Mammary epithelial cell (primary cell): ENCODE measurements at regions not wholly inside any gene's neighbourhood (a gene's known extent, or its start where the extent isn't known, plus 50 kb on each side); places are given as distances from the start of the nearest gene placed in this dataset.

Experiments used
- EZH2 ChIP-seq: IDR thresholded peaks from 2 replicates; pipeline ENCODE4 v1.6.1; 2012; ENCODE audit warnings: low read length, inconsistent platforms, borderline replicate concordance
- TF ChIP-seq, protein P1 (sequence below), 2 donors: IDR thresholded peaks in 1 of 2; conservative IDR thresholded peaks in 1 of 2; 2 replicates each; pipeline ENCODE4 v1.5.1; 2011 to 2012; ENCODE audit warnings: inconsistent platforms in 2 of 2, low read length in 2 of 2, mild to moderate bottlenecking in 2 of 2, control low read depth in 1 of 2, low read depth in 1 of 2; ENCODE audit not compliant: insufficient read depth in 1 of 2; ENCODE audit errors: extremely low read depth in 1 of 2

DNA sequence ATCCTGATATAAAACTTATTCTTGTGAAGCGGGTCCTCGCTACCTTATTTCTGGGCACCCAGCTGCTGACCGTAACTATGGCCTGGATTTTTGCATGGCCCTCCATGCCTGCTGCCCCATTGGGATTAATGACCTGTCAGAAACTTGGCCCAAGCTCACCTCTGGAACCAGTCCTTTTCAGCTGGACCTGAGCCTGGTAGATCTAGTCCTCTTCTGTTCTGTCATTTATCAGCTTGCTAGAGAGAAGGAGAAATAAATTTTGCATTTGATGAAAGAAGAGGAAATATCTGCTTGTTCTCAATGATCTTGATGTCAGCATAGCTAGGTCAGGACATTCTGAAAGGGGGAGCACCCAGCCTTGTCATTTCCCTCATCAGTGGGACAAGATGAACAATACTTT is 387.8 kb upstream of the LARGE1 start:
- TF ChIP-seq, protein P1, sequence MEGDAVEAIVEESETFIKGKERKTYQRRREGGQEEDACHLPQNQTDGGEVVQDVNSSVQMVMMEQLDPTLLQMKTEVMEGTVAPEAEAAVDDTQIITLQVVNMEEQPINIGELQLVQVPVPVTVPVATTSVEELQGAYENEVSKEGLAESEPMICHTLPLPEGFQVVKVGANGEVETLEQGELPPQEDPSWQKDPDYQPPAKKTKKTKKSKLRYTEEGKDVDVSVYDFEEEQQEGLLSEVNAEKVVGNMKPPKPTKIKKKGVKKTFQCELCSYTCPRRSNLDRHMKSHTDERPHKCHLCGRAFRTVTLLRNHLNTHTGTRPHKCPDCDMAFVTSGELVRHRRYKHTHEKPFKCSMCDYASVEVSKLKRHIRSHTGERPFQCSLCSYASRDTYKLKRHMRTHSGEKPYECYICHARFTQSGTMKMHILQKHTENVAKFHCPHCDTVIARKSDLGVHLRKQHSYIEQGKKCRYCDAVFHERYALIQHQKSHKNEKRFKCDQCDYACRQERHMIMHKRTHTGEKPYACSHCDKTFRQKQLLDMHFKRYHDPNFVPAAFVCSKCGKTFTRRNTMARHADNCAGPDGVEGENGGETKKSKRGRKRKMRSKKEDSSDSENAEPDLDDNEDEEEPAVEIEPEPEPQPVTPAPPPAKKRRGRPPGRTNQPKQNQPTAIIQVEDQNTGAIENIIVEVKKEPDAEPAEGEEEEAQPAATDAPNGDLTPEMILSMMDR (conservative IDR thresholded peaks at IDR 0.05 in 1 of 2, IDR thresholded peaks at IDR 0.05 in 1 of 2; ENCODE audit: extremely low read depth in 1 of 2, insufficient read depth in 1 of 2, low read depth in 1 of 2, low read length in 2 of 2): no peak
- TF ChIP-seq EZH2: no peak
